Suprapubic skin (tissue), 4 donors: ENCODE measurements at regions not wholly inside any gene's neighbourhood (a gene's known extent, or its start where the extent isn't known, plus 50 kb on each side); places are given as distances from the start of the nearest gene placed in this dataset.

Experiments
- CTCF ChIP-seq, 2 donors: fragments of 200-600 bp in 1 of 2; fragments of 450-650 bp in 1 of 2; sonication (generic) in 1 of 2; IDR thresholded peaks; one replicate each; pipeline ENCODE4 v1.5.1; 2016 to 2019; ENCODE audit warnings: antibody characterized with exemption in 2 of 2, mild to moderate bottlenecking in 1 of 2, moderate library complexity in 1 of 2
- EP300 ChIP-seq: sonication (generic); formaldehyde crosslinking; IDR thresholded peaks from one replicate; pipeline ENCODE4 v1.6.1; 2017; ENCODE audit warnings: antibody characterized with exemption
- POLR2A ChIP-seq, 2 donors: fragments of 450-650 bp; IDR thresholded peaks; one replicate each; pipeline ENCODE4 v1.6.1; 2017; ENCODE audit warnings: antibody characterized with exemption in 2 of 2, mild to moderate bottlenecking in 2 of 2, moderate library complexity in 2 of 2
- POLR2AphosphoS5 ChIP-seq, 3 donors: sonication (generic); formaldehyde crosslinking; IDR thresholded peaks; one replicate each; pipeline ENCODE4 v1.6.1; 2017; ENCODE audit warnings: antibody characterized with exemption in 3 of 3

GRCh38 chr6:101230866-101231265 lies 162.6 kb upstream of the GRIK2 start:
- no peak for TF ChIP-seq CTCF (IDR thresholded peaks at IDR 0.05)
- TF ChIP-seq POLR2A (IDR thresholded peaks at IDR 0.05) = no peak
- TF ChIP-seq POLR2AphosphoS5 (IDR thresholded peaks at IDR 0.05) = no peak
- no peak for TF ChIP-seq EP300
